ENCODE measurements at regions not wholly inside any gene's neighbourhood (a gene's known extent, or its start where the extent isn't known, plus 50 kb on each side); places are given as distances from the start of the nearest gene placed in this dataset.
A peak's percentile ranks its signal among the peaks of the same experiment; 100 is the strongest.

DNA sequence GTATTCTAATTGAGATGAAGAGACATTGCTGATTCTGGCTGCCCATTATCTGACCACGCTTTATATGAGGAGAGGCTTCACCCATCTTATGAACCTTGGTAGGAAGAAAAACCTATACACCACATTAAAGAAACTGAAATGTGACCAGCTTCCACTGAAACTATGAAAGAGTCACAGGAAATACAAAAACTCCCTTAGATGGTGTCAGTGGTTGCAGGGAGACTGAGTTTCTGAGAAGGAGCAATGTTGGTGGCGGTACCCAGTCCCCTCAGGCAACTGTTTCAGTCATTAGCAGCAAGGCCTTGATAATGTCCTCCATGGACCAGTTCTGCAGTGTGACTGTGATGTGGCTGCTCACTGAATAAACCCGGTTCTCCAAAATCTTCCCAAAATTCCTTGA lies 110.5 kb upstream of the FTMT start:
- no peaks in the 10 kb centered on the region for H3K36me3 Mint-ChIP-seq (ENCODE audit: unreplicated experiment)
- H3K4me1 Mint-ChIP-seq (ENCODE audit: low read depth, unreplicated experiment), result no peaks in the 10 kb centered on the region
- no peak overlapping the region for H3K4me3 Mint-ChIP-seq (ENCODE audit: unreplicated experiment)
- TF ChIP-seq, protein P1, sequence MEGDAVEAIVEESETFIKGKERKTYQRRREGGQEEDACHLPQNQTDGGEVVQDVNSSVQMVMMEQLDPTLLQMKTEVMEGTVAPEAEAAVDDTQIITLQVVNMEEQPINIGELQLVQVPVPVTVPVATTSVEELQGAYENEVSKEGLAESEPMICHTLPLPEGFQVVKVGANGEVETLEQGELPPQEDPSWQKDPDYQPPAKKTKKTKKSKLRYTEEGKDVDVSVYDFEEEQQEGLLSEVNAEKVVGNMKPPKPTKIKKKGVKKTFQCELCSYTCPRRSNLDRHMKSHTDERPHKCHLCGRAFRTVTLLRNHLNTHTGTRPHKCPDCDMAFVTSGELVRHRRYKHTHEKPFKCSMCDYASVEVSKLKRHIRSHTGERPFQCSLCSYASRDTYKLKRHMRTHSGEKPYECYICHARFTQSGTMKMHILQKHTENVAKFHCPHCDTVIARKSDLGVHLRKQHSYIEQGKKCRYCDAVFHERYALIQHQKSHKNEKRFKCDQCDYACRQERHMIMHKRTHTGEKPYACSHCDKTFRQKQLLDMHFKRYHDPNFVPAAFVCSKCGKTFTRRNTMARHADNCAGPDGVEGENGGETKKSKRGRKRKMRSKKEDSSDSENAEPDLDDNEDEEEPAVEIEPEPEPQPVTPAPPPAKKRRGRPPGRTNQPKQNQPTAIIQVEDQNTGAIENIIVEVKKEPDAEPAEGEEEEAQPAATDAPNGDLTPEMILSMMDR (IDR thresholded peaks at IDR 0.05; ENCODE audit: partially characterized antibody, unreplicated experiment), result no peak
- no peak for DNase-seq
- no peaks in the 10 kb centered on the region for H3K27me3 Mint-ChIP-seq (ENCODE audit: unreplicated experiment)
- no peaks in the 10 kb centered on the region for H3K9me3 Mint-ChIP-seq (ENCODE audit: unreplicated experiment)
- no peak overlapping the region for H3K27ac Mint-ChIP-seq (ENCODE audit: unreplicated experiment)

DNA sequence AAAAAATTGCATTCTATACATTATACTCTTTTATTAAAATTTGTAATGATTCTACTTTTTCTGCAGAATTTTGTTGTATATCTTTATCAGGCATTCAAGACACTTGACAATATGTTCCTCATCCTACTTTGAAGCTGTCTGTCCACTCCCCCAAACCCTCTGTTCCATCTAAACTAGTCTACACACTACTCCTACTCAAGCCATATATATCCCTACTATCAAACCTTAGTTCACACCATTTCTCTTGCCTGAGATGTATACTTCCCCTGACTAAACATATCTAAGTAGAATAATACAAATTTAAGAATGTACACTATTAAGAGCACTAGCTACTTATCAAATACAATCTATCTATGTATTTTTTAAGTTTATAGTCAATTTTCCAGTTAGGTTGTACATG lies 107.1 kb upstream of the FTMT start:
- Mint-ChIP-seq H3K27ac (ENCODE audit: unreplicated experiment) (no peak overlapping the region), H3K4me1 (ENCODE audit: low read depth, unreplicated experiment) (peaks cover 5% of the 10 kb centered on the region), H3K9me3 (ENCODE audit: unreplicated experiment) (no peaks in the 10 kb centered on the region), H3K36me3 (ENCODE audit: unreplicated experiment) (no peaks in the 10 kb centered on the region), H3K27me3 (ENCODE audit: unreplicated experiment) (no peaks in the 10 kb centered on the region), H3K4me3 (ENCODE audit: unreplicated experiment) (no peak overlapping the region)
- no peak for DNase-seq
- TF ChIP-seq, protein P1 (IDR thresholded peaks at IDR 0.05; ENCODE audit: partially characterized antibody, unreplicated experiment), result no peak

DNA sequence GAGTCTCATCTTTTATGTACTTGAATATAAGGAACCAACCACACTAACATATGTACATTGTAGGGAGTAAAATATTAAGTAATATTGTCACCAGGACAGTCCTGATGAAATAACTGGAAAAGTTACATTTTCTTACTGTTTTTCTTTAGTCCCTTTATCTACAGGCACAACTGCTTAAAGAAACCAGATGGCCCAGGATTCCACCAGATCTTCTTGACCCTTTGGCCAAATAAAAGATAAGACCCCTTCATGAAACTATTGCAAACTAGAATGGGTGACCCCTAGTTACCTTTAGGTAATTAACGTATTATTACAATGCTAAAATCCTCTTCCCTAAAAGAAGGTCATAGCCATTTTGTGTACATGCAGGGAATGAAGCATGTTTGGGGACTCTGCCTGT lies 106.3 kb upstream of the FTMT start:
- Mint-ChIP-seq H3K9me3 (ENCODE audit: unreplicated experiment) (no peaks in the 10 kb centered on the region), H3K4me1 (ENCODE audit: low read depth, unreplicated experiment) (peaks cover 5% of the 10 kb centered on the region)

DNA sequence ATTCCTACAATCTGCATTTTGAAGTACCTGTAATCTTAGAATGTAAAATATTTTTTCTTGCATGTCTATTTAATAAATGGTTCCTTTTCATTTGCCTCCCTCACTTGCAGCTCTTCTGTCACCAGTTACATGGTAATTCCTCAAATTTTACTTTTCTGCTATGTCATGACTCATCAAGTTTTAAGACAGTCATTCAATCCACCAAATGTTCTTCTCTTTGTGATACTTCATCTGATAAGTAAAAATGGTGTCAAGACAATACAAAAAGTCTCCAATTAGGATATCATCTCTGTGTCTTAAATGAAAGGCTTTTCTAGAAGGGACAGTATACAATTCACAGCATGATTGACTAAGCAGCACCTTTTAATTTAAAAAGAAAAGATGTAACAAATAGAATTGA lies 104.9 kb upstream of the FTMT start:
- Mint-ChIP-seq H3K27ac (ENCODE audit: unreplicated experiment) (no peak overlapping the region), H3K9me3 (ENCODE audit: unreplicated experiment) (no peaks in the 10 kb centered on the region), H3K36me3 (ENCODE audit: unreplicated experiment) (no peaks in the 10 kb centered on the region), H3K27me3 (ENCODE audit: unreplicated experiment) (no peaks in the 10 kb centered on the region), H3K4me3 (ENCODE audit: unreplicated experiment) (no peak overlapping the region), H3K4me1 (ENCODE audit: low read depth, unreplicated experiment) (peaks cover 9% of the 10 kb centered on the region)
- no peak for DNase-seq
- TF ChIP-seq, protein P1 (IDR thresholded peaks at IDR 0.05; ENCODE audit: partially characterized antibody, unreplicated experiment), result no peak

More for the DNA sequence above, 106.3 kb upstream of the FTMT start:
- Mint-ChIP-seq H3K27me3 (ENCODE audit: unreplicated experiment) (no peaks in the 10 kb centered on the region), H3K4me3 (ENCODE audit: unreplicated experiment) (no peak overlapping the region), H3K36me3 (ENCODE audit: unreplicated experiment) (no peaks in the 10 kb centered on the region), H3K27ac (ENCODE audit: unreplicated experiment) (no peak overlapping the region)
- TF ChIP-seq, protein P1 (IDR thresholded peaks at IDR 0.05; ENCODE audit: partially characterized antibody, unreplicated experiment), result no peak
- no peak for DNase-seq

DNA sequence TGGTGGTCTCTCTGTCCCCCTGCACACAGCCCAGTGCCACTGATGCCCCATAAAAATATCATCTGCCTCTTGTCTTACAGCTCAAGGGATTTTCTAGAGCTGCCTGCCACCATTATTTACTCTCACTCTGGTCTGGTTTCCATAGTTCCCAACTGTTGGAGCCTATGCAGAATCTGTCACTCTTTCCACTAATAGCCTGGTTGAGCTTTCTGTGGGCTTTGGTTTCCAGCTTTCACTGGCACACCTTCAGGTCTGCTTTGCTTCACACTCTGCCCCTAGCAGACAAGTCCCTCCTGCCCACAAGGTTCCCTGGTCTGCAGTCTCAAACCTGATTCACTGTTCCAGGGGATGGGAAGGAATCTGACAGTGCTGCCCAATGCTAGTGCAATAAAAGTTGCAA lies 103.0 kb upstream of the FTMT start:
- Mint-ChIP-seq H3K4me3 (ENCODE audit: unreplicated experiment) (no peak overlapping the region), H3K9me3 (ENCODE audit: unreplicated experiment) (no peaks in the 10 kb centered on the region), H3K27ac (ENCODE audit: unreplicated experiment) (peak overlapping the region; percentile 0), H3K36me3 (ENCODE audit: unreplicated experiment) (no peaks in the 10 kb centered on the region), H3K4me1 (ENCODE audit: low read depth, unreplicated experiment) (peaks cover 9% of the 10 kb centered on the region), H3K27me3 (ENCODE audit: unreplicated experiment) (no peaks in the 10 kb centered on the region)
- DNase-seq, result no peak
- TF ChIP-seq, protein P1 (IDR thresholded peaks at IDR 0.05; ENCODE audit: partially characterized antibody, unreplicated experiment), result no peak

Measured in glutamatergic neuron (in vitro differentiated cells).